ENCODE measurements at regions not wholly inside any gene's neighbourhood (a gene's known extent, or its start where the extent isn't known, plus 50 kb on each side); places are given as distances from the start of the nearest gene placed in this dataset.

- Histone ChIP-seq H3K4me1 (replicated peaks in 1 of 4; ENCODE audit: control insufficient read depth in 3 of 4, insufficient read depth in 4 of 4, low read length in 3 of 4) (peaks cover 1 to 12% (median 4%) of the 10 kb centered on the region in 4 experiments; a peak in 3 of 7 replicates), H3K14ac (ENCODE audit: insufficient read length) (no peak overlapping the region), H3K9me3 (ENCODE audit: insufficient read depth in 2 of 2, low read depth in 1 of 2, low read length in 1 of 2) (no peaks in the 10 kb centered on the region), H3K79me1 (ENCODE audit: low read depth, low read length) (no peaks in the 10 kb centered on the region), H2BK5ac (ENCODE audit: low read depth, low read length) (no peak overlapping the region), H3K4me2 (ENCODE audit: insufficient read depth in 1 of 2, low read depth in 2 of 2, low read length in 2 of 2) (0 out of 4 replicates have a peak overlapping the region, but pooled peaks of 1 of the 2 experiments have one; percentile 2), H2BK20ac (ENCODE audit: low read length) (no peak overlapping the region), H3K9ac (replicated peaks in 1 of 4; ENCODE audit: extremely low read depth in 1 of 4, low read depth in 3 of 4, low read length in 3 of 4) (no peak overlapping the region), H2BK12ac (ENCODE audit: low read depth, low read length) (no peak overlapping the region), H4K20me1 (replicated peaks in 1 of 2; ENCODE audit: control insufficient read depth in 1 of 2, insufficient read depth in 2 of 2, low read length in 2 of 2) (no peaks in the 10 kb centered on the region), H2AK5ac (ENCODE audit: low read depth, low read length) (no peak overlapping the region), H3K27ac (ENCODE audit: low read depth, low read length) (no peak overlapping the region), H3K4ac (replicated peaks; ENCODE audit: insufficient read length, low read depth, low read length) (no peak overlapping the region), H2BK120ac (replicated peaks; ENCODE audit: low read depth, low read length) (no peak overlapping the region), H3K18ac (ENCODE audit: extremely low read depth, low read length) (no peak overlapping the region), H2AFZ (ENCODE audit: low read length) (no peak overlapping the region), H3K56ac (replicated peaks; ENCODE audit: insufficient read length, low read depth, low read length) (no peak overlapping the region), H3K23ac (ENCODE audit: insufficient read length) (no peak overlapping the region), H3K27me3 (replicated peaks in 1 of 4; ENCODE audit: control insufficient read depth in 3 of 4, extremely low read depth in 1 of 4, insufficient read depth in 3 of 4, low read length in 3 of 4) (no peaks in the 10 kb centered on the region), H4K91ac (replicated peaks; ENCODE audit: insufficient read length, low read length) (no peak overlapping the region), H3K23me2 (ENCODE audit: low read depth, low read length) (no peaks in the 10 kb centered on the region), H3K4me3 (ENCODE audit: extremely low read depth in 1 of 4, insufficient read depth in 2 of 4, low read depth in 3 of 4, low read length in 4 of 4) (peak overlapping the region in 1 of 4 experiments; percentile 1; a peak in 1 of 8 replicates), H3K36me3 (ENCODE audit: control insufficient read depth in 2 of 4, insufficient read depth in 4 of 4, low read length in 3 of 4) (no peaks in the 10 kb centered on the region), H4K8ac (ENCODE audit: extremely low read depth, insufficient read depth, low read length) (no peak overlapping the region), H3K79me2 (ENCODE audit: control insufficient read depth in 1 of 2, insufficient read depth in 2 of 2, low read length in 2 of 2) (no peaks in the 10 kb centered on the region), H2BK15ac (ENCODE audit: low read length) (no peak overlapping the region), H4K5ac (ENCODE audit: insufficient read length, low read depth, low read length) (peak overlapping the region; percentile 65)
- no peak for DNase-seq (ENCODE audit: low read depth in 1 of 2, low spot score in 2 of 2)
- 57% methylated on average over 5 of the region's 5 CpGs; no CpG with 5 or more reads in 1 of the 2 experiments for WGBS, 2 experiments (ENCODE audit: extremely low coverage in 1 of 2, insufficient coverage in 1 of 2, insufficient read length in 1 of 2, insufficient replicate concordance in 2 of 2, low coverage in 1 of 2, low lambda C conversion rate in 2 of 2, missing lambda C conversion rate in 1 of 2)
- TF ChIP-seq CREB1 (IDR thresholded peaks at IDR 0.05) = no peak
- peak; percentile 77 for TF ChIP-seq JUND (IDR thresholded peaks at IDR 0.05; ENCODE audit: low read length)
- CTCF ChIA-PET (ENCODE audit: partially characterized antibody) = no interaction called here
- FAIRE-seq = no peak
- POLR2A ChIA-PET (ENCODE audit: partially characterized antibody) = no interaction called here
Observed at GRCh38 chr5:30099634-30100033, 1093.9 kb upstream of the CDH6 start.

Measured in H1 (cell line).